ENCODE measurements at regions not wholly inside any gene's neighbourhood (a gene's known extent, or its start where the extent isn't known, plus 50 kb on each side); places are given as distances from the start of the nearest gene placed in this dataset.

DNA sequence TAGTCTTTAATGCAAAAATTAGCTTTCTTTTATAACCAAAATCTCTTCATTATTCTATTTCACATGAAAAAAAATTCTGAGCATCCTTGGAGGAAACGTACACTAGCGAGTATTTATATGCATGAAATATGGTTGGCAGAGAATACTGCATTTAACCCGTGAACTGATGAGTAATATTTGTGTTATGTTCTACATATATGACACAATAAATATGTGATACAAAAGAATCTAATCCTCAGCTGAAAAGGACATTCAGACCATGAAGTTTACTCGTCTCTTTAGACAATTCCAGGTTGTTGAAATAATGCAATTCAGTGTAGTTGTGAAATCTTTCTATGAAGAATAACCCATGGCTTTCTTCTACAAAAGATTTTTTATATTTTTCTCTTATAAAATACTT is 524.8 kb upstream of the MAN1A1 start:
- Mint-ChIP-seq H3K4me1 (no peaks in the 10 kb centered on the region), H3K27ac (no peak overlapping the region), H3K36me3 (no peaks in the 10 kb centered on the region), H3K27me3 (peaks cover 0 to 6% of the 10 kb centered on the region in 2 donors), H3K4me3 (no peak overlapping the region), H3K9me3 (no peaks in the 10 kb centered on the region)
- H3K27me3 ChIP-seq (replicated peaks in 1 of 2; ENCODE audit: control insufficient read depth in 2 of 2, extremely low read depth in 1 of 2, insufficient read depth in 2 of 2, low read length in 1 of 2): no peaks in the 10 kb centered on the region
- no peak overlapping the region for H3K4me3 ChIP-seq (ENCODE audit: control insufficient read depth in 1 of 2, extremely low read depth in 1 of 2, low read length in 1 of 2)
- no peak for ATAC-seq (replicated peaks in 1 of 4)
- WGBS (ENCODE audit: insufficient coverage): no CpG with 5 or more reads among the region's 4 CpGs
- no peak overlapping the region for H3K27ac ChIP-seq (ENCODE audit: low read length)
- CTCF ChIA-PET: no interaction called here
- no peaks in the 10 kb centered on the region for H3K9me3 ChIP-seq
- H3K4me1 ChIP-seq (ENCODE audit: control insufficient read depth in 1 of 2, extremely low read depth in 1 of 2, insufficient read depth in 2 of 2, low read length in 2 of 2): no peaks in the 10 kb centered on the region
- no peak for DNase-seq
- H3K36me3 ChIP-seq (ENCODE audit: control insufficient read depth in 2 of 2, extremely low read depth in 1 of 2, insufficient read depth in 1 of 2, low read length in 1 of 2): no peaks in the 10 kb centered on the region
- POLR2A ChIA-PET: no interaction called here

- H3K36me3 Mint-ChIP-seq: no peaks in the 10 kb centered on the region
- no peak overlapping the region for H3K27ac Mint-ChIP-seq
- Histone ChIP-seq H3K4me1 (ENCODE audit: control insufficient read depth in 1 of 2, extremely low read depth in 1 of 2, insufficient read depth in 2 of 2, low read length in 2 of 2) (no peaks in the 10 kb centered on the region), H3K4me3 (ENCODE audit: control insufficient read depth in 1 of 2, extremely low read depth in 1 of 2, low read length in 1 of 2) (no peak overlapping the region), H3K27me3 (replicated peaks in 1 of 2; ENCODE audit: control insufficient read depth in 2 of 2, extremely low read depth in 1 of 2, insufficient read depth in 2 of 2, low read length in 1 of 2) (no peaks in the 10 kb centered on the region), H3K36me3 (ENCODE audit: control insufficient read depth in 2 of 2, extremely low read depth in 1 of 2, insufficient read depth in 1 of 2, low read length in 1 of 2) (no peaks in the 10 kb centered on the region), H3K9me3 (no peaks in the 10 kb centered on the region), H3K27ac (ENCODE audit: low read length) (no peak overlapping the region)
- H3K4me3 Mint-ChIP-seq: no peak overlapping the region
- ChIA-PET CTCF (interaction anchor here in 1 of 2 donors (0.6 kb wide), 1 partner anchor 1017 kb away, joined by 3 read pairs; no protein-coding TSS in a partner anchor), POLR2A (no interaction called here)
- ATAC-seq (replicated peaks in 1 of 4) (no peak), DNase-seq (no peak)
- WGBS (ENCODE audit: insufficient coverage): no CpG with 5 or more reads among the region's 1 CpG
- peaks cover 3 to 6% of the 10 kb centered on the region in 2 donors for H3K27me3 Mint-ChIP-seq
- no peaks in the 10 kb centered on the region for H3K4me1 Mint-ChIP-seq
- H3K9me3 Mint-ChIP-seq: no peaks in the 10 kb centered on the region
Observed at GRCh38 chr6:119873107-119873506, 523.5 kb upstream of the MAN1A1 start.

- Mint-ChIP-seq H3K36me3 (no peaks in the 10 kb centered on the region), H3K9me3 (peaks cover 0 to 3% (median 2%) of the 10 kb centered on the region in 3 donors), H3K27me3 (peaks cover 3 to 6% of the 10 kb centered on the region in 2 donors), H3K4me1 (no peaks in the 10 kb centered on the region), H3K27ac (no peak overlapping the region), H3K4me3 (no peak overlapping the region)
- Histone ChIP-seq H3K4me3 (ENCODE audit: control insufficient read depth in 1 of 2, extremely low read depth in 1 of 2, low read length in 1 of 2) (no peak overlapping the region), H3K27ac (ENCODE audit: low read length) (no peak overlapping the region), H3K9me3 (no peaks in the 10 kb centered on the region), H3K27me3 (replicated peaks in 1 of 2; ENCODE audit: control insufficient read depth in 2 of 2, extremely low read depth in 1 of 2, insufficient read depth in 2 of 2, low read length in 1 of 2) (no peaks in the 10 kb centered on the region), H3K36me3 (ENCODE audit: control insufficient read depth in 2 of 2, extremely low read depth in 1 of 2, insufficient read depth in 1 of 2, low read length in 1 of 2) (no peaks in the 10 kb centered on the region), H3K4me1 (ENCODE audit: control insufficient read depth in 1 of 2, extremely low read depth in 1 of 2, insufficient read depth in 2 of 2, low read length in 2 of 2) (no peaks in the 10 kb centered on the region)
- POLR2A ChIA-PET: no interaction called here
- WGBS (ENCODE audit: insufficient coverage): 90% methylated on average over 2 of the region's 2 CpGs
- DNase-seq: no peak
- CTCF ChIA-PET: interaction anchor here (0.5 to 0.6 kb wide), 2 partner anchors 21 to 557 kb away, joined by 3 read pairs; no protein-coding TSS in a partner anchor
- no peak for ATAC-seq (replicated peaks in 1 of 4)
Observed at GRCh38 chr6:119871520-119871919, 522.0 kb upstream of the MAN1A1 start.

GRCh38 chr6:119865466-119866350 is 516.1 kb upstream of the MAN1A1 start:
- WGBS (ENCODE audit: insufficient coverage): 94% methylated on average over 2 of the region's 3 CpGs
- H3K27me3 ChIP-seq (replicated peaks in 1 of 2; ENCODE audit: control insufficient read depth in 2 of 2, extremely low read depth in 1 of 2, insufficient read depth in 2 of 2, low read length in 1 of 2): no peaks in the 10 kb centered on the region
- no peaks in the 10 kb centered on the region for H3K4me1 ChIP-seq (ENCODE audit: control insufficient read depth in 1 of 2, extremely low read depth in 1 of 2, insufficient read depth in 2 of 2, low read length in 2 of 2)
- Mint-ChIP-seq H3K9me3 (peaks cover 10 to 13% (median 12%) of the 10 kb centered on the region in 3 donors), H3K36me3 (no peaks in the 10 kb centered on the region), H3K4me3 (no peak overlapping the region), H3K27me3 (peaks cover 3 to 9% of the 10 kb centered on the region in 2 donors), H3K27ac (no peak overlapping the region), H3K4me1 (no peaks in the 10 kb centered on the region)
- H3K36me3 ChIP-seq (ENCODE audit: control insufficient read depth in 2 of 2, extremely low read depth in 1 of 2, insufficient read depth in 1 of 2, low read length in 1 of 2): no peaks in the 10 kb centered on the region
- DNase-seq: no peak
- no peaks in the 10 kb centered on the region for H3K9me3 ChIP-seq
- H3K4me3 ChIP-seq (ENCODE audit: control insufficient read depth in 1 of 2, extremely low read depth in 1 of 2, low read length in 1 of 2): no peak overlapping the region
- POLR2A ChIA-PET: interaction anchor here in 1 of 2 donors (0.6 kb wide), 1 partner anchor 17 kb away, joined by 4 read pairs; no protein-coding TSS in a partner anchor
- no peak overlapping the region for H3K27ac ChIP-seq (ENCODE audit: low read length)
- no peak for ATAC-seq (replicated peaks in 1 of 4)
- CTCF ChIA-PET: interaction anchor here in 1 of 2 donors (0.6 kb wide), 1 partner anchor 532 kb away, joined by 3 read pairs; no protein-coding TSS in a partner anchor

GRCh38 chr6:119862719-119863118 is 513.2 kb upstream of the MAN1A1 start:
- ChIA-PET POLR2A (no interaction called here), CTCF (no interaction called here)
- Mint-ChIP-seq H3K27ac (no peak overlapping the region), H3K36me3 (no peaks in the 10 kb centered on the region), H3K9me3 (peaks cover 10 to 13% (median 12%) of the 10 kb centered on the region in 3 donors), H3K4me1 (no peaks in the 10 kb centered on the region), H3K27me3 (peaks cover 3 to 6% of the 10 kb centered on the region in 2 donors), H3K4me3 (no peak overlapping the region)
- Histone ChIP-seq H3K27me3 (replicated peaks in 1 of 2; ENCODE audit: control insufficient read depth in 2 of 2, extremely low read depth in 1 of 2, insufficient read depth in 2 of 2, low read length in 1 of 2) (no peaks in the 10 kb centered on the region), H3K27ac (ENCODE audit: low read length) (no peak overlapping the region), H3K4me3 (ENCODE audit: control insufficient read depth in 1 of 2, extremely low read depth in 1 of 2, low read length in 1 of 2) (no peak overlapping the region), H3K4me1 (ENCODE audit: control insufficient read depth in 1 of 2, extremely low read depth in 1 of 2, insufficient read depth in 2 of 2, low read length in 2 of 2) (no peaks in the 10 kb centered on the region), H3K9me3 (no peaks in the 10 kb centered on the region), H3K36me3 (ENCODE audit: control insufficient read depth in 2 of 2, extremely low read depth in 1 of 2, insufficient read depth in 1 of 2, low read length in 1 of 2) (no peaks in the 10 kb centered on the region)
- no peak for ATAC-seq (replicated peaks in 1 of 4)
- no CpG with 5 or more reads among the region's 1 CpG for WGBS (ENCODE audit: insufficient coverage)
- no peak for DNase-seq

DNA sequence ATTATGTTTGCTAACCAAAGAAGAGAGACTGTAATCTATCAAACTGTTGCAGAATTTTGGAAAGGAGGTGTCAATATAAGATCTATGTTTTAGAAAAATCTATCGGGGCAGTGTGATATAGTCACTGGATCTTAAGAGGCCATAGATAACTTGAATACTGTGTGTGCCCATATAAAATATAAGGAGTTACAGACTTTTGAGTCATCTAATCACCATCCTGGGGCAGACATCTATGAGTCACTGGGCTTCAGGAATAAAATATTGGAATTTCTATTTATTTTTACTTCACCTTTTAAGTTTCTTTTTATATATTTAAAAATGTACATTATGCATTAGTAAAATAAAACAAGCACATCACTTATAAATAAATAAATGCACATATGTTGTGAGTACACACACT is 509.3 kb upstream of the MAN1A1 start:
- no peak overlapping the region for H3K27ac Mint-ChIP-seq
- no peaks in the 10 kb centered on the region for H3K36me3 Mint-ChIP-seq
- Histone ChIP-seq H3K27ac (ENCODE audit: low read length) (no peak overlapping the region), H3K4me1 (ENCODE audit: control insufficient read depth in 1 of 2, extremely low read depth in 1 of 2, insufficient read depth in 2 of 2, low read length in 2 of 2) (no peaks in the 10 kb centered on the region), H3K4me3 (ENCODE audit: control insufficient read depth in 1 of 2, extremely low read depth in 1 of 2, low read length in 1 of 2) (no peak overlapping the region), H3K27me3 (replicated peaks in 1 of 2; ENCODE audit: control insufficient read depth in 2 of 2, extremely low read depth in 1 of 2, insufficient read depth in 2 of 2, low read length in 1 of 2) (no peaks in the 10 kb centered on the region), H3K36me3 (ENCODE audit: control insufficient read depth in 2 of 2, extremely low read depth in 1 of 2, insufficient read depth in 1 of 2, low read length in 1 of 2) (no peaks in the 10 kb centered on the region), H3K9me3 (no peaks in the 10 kb centered on the region)
- CTCF ChIA-PET: interaction anchor here in 1 of 2 donors (0.7 kb wide), 1 partner anchor 233 kb away, joined by 3 read pairs; no protein-coding TSS in a partner anchor
- H3K9me3 Mint-ChIP-seq: no peaks in the 10 kb centered on the region
- peaks cover 9 to 14% (median 14%) of the 10 kb centered on the region in 3 donors for H3K4me1 Mint-ChIP-seq
- no peak overlapping the region for H3K4me3 Mint-ChIP-seq
- ATAC-seq (replicated peaks in 1 of 4) (no peak), DNase-seq (no peak)
- POLR2A ChIA-PET: no interaction called here
- WGBS (ENCODE audit: insufficient coverage): no CpG with 5 or more reads among the region's 1 CpG
- peaks cover 0 to 3% of the 10 kb centered on the region in 2 donors for H3K27me3 Mint-ChIP-seq
